Mucosa of descending colon (tissue), 3 donors: ENCODE measurements at regions not wholly inside any gene's neighbourhood (a gene's known extent, or its start where the extent isn't known, plus 50 kb on each side); places are given as distances from the start of the nearest gene placed in this dataset.

Source experiments
- ATAC-seq: fragments of 200-7000 bp; cut with Tn5 transposase; one replicate; pipeline ENCODE4 v1.9.1; 2020; ENCODE audit warnings: mild to moderate bottlenecking, moderate library complexity
- DNase-seq, 3 donors: peaks; one replicate each; pipeline ENCODE4 v3.0.0-alpha.2; 2020
- H3K36me3 ChIP-seq: fragments of 200-600 bp; one replicate; pipeline ENCODE4 v1.8.0; 2021; ENCODE audit warnings: low read depth, mild to moderate bottlenecking
- H3K4me1 ChIP-seq: fragments of 200-600 bp; one replicate; pipeline ENCODE4 v1.8.0; 2021; ENCODE audit warnings: low read depth, mild to moderate bottlenecking
- H3K4me3 ChIP-seq: fragments of 200-600 bp; one replicate; pipeline ENCODE4 v1.8.0; 2021; ENCODE audit warnings: mild to moderate bottlenecking
- H3K9me3 ChIP-seq: fragments of 200-600 bp; one replicate; pipeline ENCODE4 v1.8.0; 2021; ENCODE audit warnings: mild to moderate bottlenecking
- intact Hi-C, 2 donors: fragments of 100-400 bp; cut with DNase I in 1 of 2; cut with micrococcal nuclease in 1 of 2; formaldehyde crosslinking; loops; one replicate each; pipeline versions ENCODE4 v1.11.0 to v1.11.1; 2022; cut with DNase I, micrococcal nuclease
- TF ChIP-seq, protein P1 (sequence below): fragments of 200-600 bp; IDR thresholded peaks from one replicate; pipeline ENCODE4 v1.8.0; 2022; ENCODE audit warnings: antibody characterized with exemption, mild to moderate bottlenecking
- donor health status: DM: no; HTN: no; CAD: no; lungs with moderate emphysema.
- donor health status: DM: no; HTN: no; CAD: no.
- donor health status: DM: no; HTN: yes; CAD: no.

DNA sequence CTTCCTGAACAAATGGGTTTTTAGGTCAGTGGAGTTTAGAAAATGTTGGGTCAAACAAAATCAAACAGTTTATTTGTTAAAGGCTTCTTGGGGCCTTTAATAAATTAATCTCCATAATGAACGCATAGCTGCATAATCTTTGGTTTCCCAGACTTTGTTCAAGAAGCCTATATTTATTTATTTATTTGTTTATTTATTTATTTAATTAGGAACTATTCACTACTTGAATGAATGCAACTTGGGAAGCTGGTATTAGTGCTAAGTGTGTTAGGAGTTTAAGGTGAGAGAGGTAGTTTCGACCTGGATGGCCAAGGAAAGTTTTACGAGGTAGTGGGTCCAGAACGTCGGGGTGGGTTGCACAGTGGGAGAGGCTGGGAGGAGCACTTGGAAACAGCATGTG, 281.9 kb upstream of the C2CD4B start:
- intact Hi-C loops = no loop called here
- Histone ChIP-seq H3K9me3 (no peaks in the 10 kb centered on the region), H3K4me1 (no peaks in the 10 kb centered on the region), H3K36me3 (no peaks in the 10 kb centered on the region), H3K4me3 (no peak overlapping the region)
- TF ChIP-seq, protein P1, sequence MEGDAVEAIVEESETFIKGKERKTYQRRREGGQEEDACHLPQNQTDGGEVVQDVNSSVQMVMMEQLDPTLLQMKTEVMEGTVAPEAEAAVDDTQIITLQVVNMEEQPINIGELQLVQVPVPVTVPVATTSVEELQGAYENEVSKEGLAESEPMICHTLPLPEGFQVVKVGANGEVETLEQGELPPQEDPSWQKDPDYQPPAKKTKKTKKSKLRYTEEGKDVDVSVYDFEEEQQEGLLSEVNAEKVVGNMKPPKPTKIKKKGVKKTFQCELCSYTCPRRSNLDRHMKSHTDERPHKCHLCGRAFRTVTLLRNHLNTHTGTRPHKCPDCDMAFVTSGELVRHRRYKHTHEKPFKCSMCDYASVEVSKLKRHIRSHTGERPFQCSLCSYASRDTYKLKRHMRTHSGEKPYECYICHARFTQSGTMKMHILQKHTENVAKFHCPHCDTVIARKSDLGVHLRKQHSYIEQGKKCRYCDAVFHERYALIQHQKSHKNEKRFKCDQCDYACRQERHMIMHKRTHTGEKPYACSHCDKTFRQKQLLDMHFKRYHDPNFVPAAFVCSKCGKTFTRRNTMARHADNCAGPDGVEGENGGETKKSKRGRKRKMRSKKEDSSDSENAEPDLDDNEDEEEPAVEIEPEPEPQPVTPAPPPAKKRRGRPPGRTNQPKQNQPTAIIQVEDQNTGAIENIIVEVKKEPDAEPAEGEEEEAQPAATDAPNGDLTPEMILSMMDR = no peak
- no peak for DNase-seq
- no peak for ATAC-seq

DNA sequence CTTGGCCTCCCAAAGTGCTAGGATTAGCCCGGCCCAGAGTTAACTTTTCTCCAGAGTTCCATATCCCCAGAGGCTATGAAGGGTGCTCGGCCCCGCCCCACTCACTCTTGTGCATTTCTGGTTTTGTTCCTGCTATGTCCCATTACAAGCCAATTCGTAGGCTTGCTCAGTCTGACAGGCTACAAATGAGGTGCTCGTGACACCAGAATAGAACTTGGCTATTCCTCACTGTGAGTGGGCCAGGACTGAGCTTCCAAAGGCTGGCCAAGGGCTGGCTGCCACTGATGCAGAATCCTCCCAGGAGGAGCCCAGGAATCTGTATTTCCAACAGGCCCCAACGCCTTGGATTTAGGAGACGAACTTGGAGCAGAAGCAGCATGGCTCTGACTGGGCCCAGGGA, 282.7 kb upstream of the C2CD4B start:
- Histone ChIP-seq H3K4me3 (no peak overlapping the region), H3K4me1 (no peaks in the 10 kb centered on the region), H3K36me3 (no peaks in the 10 kb centered on the region), H3K9me3 (no peaks in the 10 kb centered on the region)
- no peak for DNase-seq
- TF ChIP-seq, protein P1 = no peak
- ATAC-seq = no peak
- intact Hi-C loops = no loop called here

GRCh38 chr15:62449638-62450037, 284.6 kb upstream of the C2CD4B start:
- no peaks in the 10 kb centered on the region for H3K9me3 ChIP-seq
- ATAC-seq = no peak
- H3K4me3 ChIP-seq = no peak overlapping the region
- DNase-seq = no peak
- H3K4me1 ChIP-seq = peaks cover 6% of the 10 kb centered on the region
- H3K36me3 ChIP-seq = no peaks in the 10 kb centered on the region
- intact Hi-C loops = no loop called here
- TF ChIP-seq, protein P1 = no peak

DNA sequence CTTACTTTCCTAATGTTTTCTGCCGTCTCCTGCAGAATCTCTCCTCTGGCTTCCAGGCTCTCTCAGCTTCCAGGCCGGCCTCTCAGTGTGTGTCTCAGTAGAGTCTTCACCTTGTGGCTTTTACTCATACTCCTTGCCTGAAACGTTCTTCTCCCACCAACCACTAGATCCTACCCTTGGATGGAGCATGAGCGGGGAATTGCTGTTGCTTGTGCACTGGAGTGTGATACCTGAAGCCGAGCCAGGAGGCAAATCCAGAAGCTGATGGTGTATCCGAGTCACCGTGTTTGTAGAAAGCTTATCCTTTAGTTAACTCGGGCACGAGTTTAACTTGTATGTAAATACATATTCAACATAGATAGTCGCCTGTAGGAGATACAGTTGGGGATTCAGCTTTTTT, 285.0 kb upstream of the C2CD4B start:
- no peaks in the 10 kb centered on the region for H3K36me3 ChIP-seq
- H3K9me3 ChIP-seq = no peaks in the 10 kb centered on the region
- TF ChIP-seq, protein P1 = no peak
- ATAC-seq (no peak), DNase-seq (no peak)
- intact Hi-C loops = no loop called here
- peaks cover 6% of the 10 kb centered on the region for H3K4me1 ChIP-seq
- no peak overlapping the region for H3K4me3 ChIP-seq

- H3K4me1 ChIP-seq = peaks cover 6% of the 10 kb centered on the region
- H3K9me3 ChIP-seq = no peaks in the 10 kb centered on the region
- TF ChIP-seq, protein P1 = no peak
- intact Hi-C loops = no loop called here
- H3K4me3 ChIP-seq = no peak overlapping the region
- H3K36me3 ChIP-seq = no peaks in the 10 kb centered on the region
- DNase-seq (no peak), ATAC-seq (no peak)
These were observed 286.9 kb upstream of the C2CD4B start for GRCh38 chr15:62452026-62452425.

- Histone ChIP-seq H3K4me1 (peaks cover 6% of the 10 kb centered on the region), H3K4me3 (no peak overlapping the region), H3K9me3 (no peaks in the 10 kb centered on the region), H3K36me3 (no peaks in the 10 kb centered on the region)
- TF ChIP-seq, protein P1 = no peak
- DNase-seq (no peak), ATAC-seq (no peak)
- intact Hi-C loops = no loop called here
These were observed 287.6 kb upstream of the C2CD4B start for GRCh38 chr15:62452667-62453066.
